PFSK-1 (cell line): ENCODE measurements at regions not wholly inside any gene's neighbourhood (a gene's known extent, or its start where the extent isn't known, plus 50 kb on each side); places are given as distances from the start of the nearest gene placed in this dataset.

Experiments
- FOXP2 ChIP-seq: optimal IDR thresholded peaks from 2 replicates; pipeline ENCODE3; 2011; ENCODE audit warnings: borderline replicate concordance, control low read depth, inconsistent platforms; ENCODE audit not compliant: insufficient read depth; ENCODE audit errors: extremely low read length, extremely low read depth
- POLR2AphosphoS5 ChIP-seq: IDR thresholded peaks from 2 replicates; pipeline ENCODE4 v1.6.1; 2012; ENCODE audit warnings: low read depth, mild to moderate bottlenecking, control low read depth, low read length, moderate library complexity

GRCh38 chr5:57791875-57792274 lies 309.3 kb upstream of the ACTBL2 start:
- TF ChIP-seq POLR2AphosphoS5: no peak
- TF ChIP-seq FOXP2: no peak
